SU-DHL-6 (cell line): ENCODE measurements at regions not wholly inside any gene's neighbourhood (a gene's known extent, or its start where the extent isn't known, plus 50 kb on each side); places are given as distances from the start of the nearest gene placed in this dataset.

Source experiments
- EZH2phosphoT487 ChIP-seq: fragments of 200-600 bp; sonication (generic), shearing (Covaris generic); conservative IDR thresholded peaks from 2 replicates; pipeline ENCODE4 v1.6.1; 2018; ENCODE audit warnings: mild to moderate bottlenecking, antibody characterized with exemption, low read length, moderate library complexity, mixed read lengths
- TF ChIP-seq, protein P1 (sequence below): fragments of 200-600 bp; sonication (generic); IDR thresholded peaks from one replicate; pipeline ENCODE4 v1.5.1; 2017; ENCODE audit warnings: antibody characterized with exemption, mild to moderate bottlenecking, low read length, moderate library complexity; ENCODE audit not compliant: insufficient read depth, poor library complexity, severe bottlenecking

DNA sequence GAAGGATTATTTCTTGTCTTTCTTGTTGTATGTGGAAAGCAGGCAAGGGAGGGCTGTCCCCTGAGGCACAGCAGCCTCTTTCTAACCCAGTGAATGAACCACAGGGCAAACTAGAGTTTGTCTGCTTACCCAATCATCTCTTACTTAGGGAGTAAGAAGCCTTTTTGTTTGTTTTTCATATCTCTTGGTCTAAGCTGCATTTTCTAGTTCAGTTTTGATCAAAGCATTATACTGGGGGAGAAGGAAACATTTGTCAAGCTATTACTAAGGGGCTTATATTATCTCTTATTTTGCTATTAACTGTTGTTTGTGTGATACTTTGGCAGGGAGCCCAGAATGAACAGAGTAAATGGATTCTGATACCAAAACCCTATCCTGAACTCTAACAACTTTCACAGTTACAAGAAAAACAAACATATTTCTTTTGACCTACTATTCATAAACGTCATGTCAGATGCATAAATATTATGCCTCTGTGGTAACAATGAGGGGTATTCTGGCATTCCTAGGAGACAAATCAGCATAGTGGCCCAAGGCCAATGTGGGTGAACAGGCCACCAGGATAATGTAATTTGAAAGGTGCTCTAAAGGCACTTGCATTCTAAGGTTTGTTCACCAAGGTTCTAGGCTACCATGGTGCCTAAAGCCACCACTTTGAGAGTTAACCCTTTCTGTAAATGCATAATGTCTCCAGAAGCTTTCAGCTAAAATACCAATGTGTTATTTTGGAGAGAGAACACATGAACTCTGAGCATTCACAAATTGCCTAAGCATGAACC, 271.6 kb upstream of the ZPLD1 start:
- TF ChIP-seq, protein P1, sequence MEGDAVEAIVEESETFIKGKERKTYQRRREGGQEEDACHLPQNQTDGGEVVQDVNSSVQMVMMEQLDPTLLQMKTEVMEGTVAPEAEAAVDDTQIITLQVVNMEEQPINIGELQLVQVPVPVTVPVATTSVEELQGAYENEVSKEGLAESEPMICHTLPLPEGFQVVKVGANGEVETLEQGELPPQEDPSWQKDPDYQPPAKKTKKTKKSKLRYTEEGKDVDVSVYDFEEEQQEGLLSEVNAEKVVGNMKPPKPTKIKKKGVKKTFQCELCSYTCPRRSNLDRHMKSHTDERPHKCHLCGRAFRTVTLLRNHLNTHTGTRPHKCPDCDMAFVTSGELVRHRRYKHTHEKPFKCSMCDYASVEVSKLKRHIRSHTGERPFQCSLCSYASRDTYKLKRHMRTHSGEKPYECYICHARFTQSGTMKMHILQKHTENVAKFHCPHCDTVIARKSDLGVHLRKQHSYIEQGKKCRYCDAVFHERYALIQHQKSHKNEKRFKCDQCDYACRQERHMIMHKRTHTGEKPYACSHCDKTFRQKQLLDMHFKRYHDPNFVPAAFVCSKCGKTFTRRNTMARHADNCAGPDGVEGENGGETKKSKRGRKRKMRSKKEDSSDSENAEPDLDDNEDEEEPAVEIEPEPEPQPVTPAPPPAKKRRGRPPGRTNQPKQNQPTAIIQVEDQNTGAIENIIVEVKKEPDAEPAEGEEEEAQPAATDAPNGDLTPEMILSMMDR, result no peak
- TF ChIP-seq EZH2phosphoT487, result no peak
